Stomach (tissue), 4 donors: ENCODE measurements at regions not wholly inside any gene's neighbourhood (a gene's known extent, or its start where the extent isn't known, plus 50 kb on each side); places are given as distances from the start of the nearest gene placed in this dataset.

Source experiments
- EP300 ChIP-seq: sonication (generic); formaldehyde crosslinking; IDR thresholded peaks from one replicate; pipeline ENCODE4 v1.6.1; 2017; ENCODE audit warnings: antibody characterized with exemption
- POLR2A ChIP-seq, 4 donors: fragments of 450-650 bp; IDR thresholded peaks; one replicate each; pipeline ENCODE4 v1.6.1; 2016; ENCODE audit warnings: antibody characterized with exemption in 4 of 4, control low read depth in 2 of 4, mild to moderate bottlenecking in 1 of 4, moderate library complexity in 1 of 4
- POLR2AphosphoS5 ChIP-seq, 3 donors: sonication (generic); formaldehyde crosslinking; IDR thresholded peaks; one replicate each; pipeline ENCODE4 v1.6.1; 2016; ENCODE audit warnings: antibody characterized with exemption in 3 of 3
- TF ChIP-seq, protein P1 (sequence below), 7 experiments: fragments of 450-650 bp in 4 of 7; fragments of 200-600 bp in 3 of 7; sonication (generic) in 3 of 7; IDR thresholded peaks; one replicate each; pipeline ENCODE4 v1.5.1; 2016 to 2019; ENCODE audit warnings: antibody characterized with exemption in 7 of 7, control low read depth in 2 of 7, mild to moderate bottlenecking in 1 of 7

- no peak for TF ChIP-seq POLR2A (IDR thresholded peaks at IDR 0.05)
- TF ChIP-seq, protein P1, sequence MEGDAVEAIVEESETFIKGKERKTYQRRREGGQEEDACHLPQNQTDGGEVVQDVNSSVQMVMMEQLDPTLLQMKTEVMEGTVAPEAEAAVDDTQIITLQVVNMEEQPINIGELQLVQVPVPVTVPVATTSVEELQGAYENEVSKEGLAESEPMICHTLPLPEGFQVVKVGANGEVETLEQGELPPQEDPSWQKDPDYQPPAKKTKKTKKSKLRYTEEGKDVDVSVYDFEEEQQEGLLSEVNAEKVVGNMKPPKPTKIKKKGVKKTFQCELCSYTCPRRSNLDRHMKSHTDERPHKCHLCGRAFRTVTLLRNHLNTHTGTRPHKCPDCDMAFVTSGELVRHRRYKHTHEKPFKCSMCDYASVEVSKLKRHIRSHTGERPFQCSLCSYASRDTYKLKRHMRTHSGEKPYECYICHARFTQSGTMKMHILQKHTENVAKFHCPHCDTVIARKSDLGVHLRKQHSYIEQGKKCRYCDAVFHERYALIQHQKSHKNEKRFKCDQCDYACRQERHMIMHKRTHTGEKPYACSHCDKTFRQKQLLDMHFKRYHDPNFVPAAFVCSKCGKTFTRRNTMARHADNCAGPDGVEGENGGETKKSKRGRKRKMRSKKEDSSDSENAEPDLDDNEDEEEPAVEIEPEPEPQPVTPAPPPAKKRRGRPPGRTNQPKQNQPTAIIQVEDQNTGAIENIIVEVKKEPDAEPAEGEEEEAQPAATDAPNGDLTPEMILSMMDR (IDR thresholded peaks at IDR 0.05): no peak
- no peak for TF ChIP-seq EP300
- TF ChIP-seq POLR2AphosphoS5 (IDR thresholded peaks at IDR 0.05): no peak
These were observed 253.6 kb downstream of the CCSER2 start for GRCh38 chr10:84581976-84582375.
